SK-N-SH treated with all-trans-retinoic acid at 6 μM for 48 hours (cell line): ENCODE measurements at regions not wholly inside any gene's neighbourhood (a gene's known extent, or its start where the extent isn't known, plus 50 kb on each side); places are given as distances from the start of the nearest gene placed in this dataset.

Experiments used
- ARNTL ChIP-seq: fragments of 450-650 bp; formaldehyde crosslinking; IDR thresholded peaks from 2 replicates; pipeline ENCODE4 v1.5.0; 2020; ENCODE audit warnings: low read depth, mild to moderate bottlenecking, moderate library complexity, borderline replicate concordance
- GLIS3 ChIP-seq: fragments of 250-450 bp; sonication (Bioruptor Pico); IDR thresholded peaks from 2 replicates; pipeline ENCODE4 v1.5.0; 2020; ENCODE audit warnings: mild to moderate bottlenecking, moderate library complexity
- SNAI2 ChIP-seq: fragments of 250-450 bp; sonication (Bioruptor Pico); IDR thresholded peaks from 2 replicates; pipeline ENCODE4 v1.5.0; 2020; ENCODE audit warnings: mild to moderate bottlenecking, moderate library complexity
- ZFP3 ChIP-seq: fragments of 250-450 bp; sonication (Bioruptor Pico); IDR thresholded peaks from 2 replicates; pipeline ENCODE4 v1.5.0; 2020; ENCODE audit warnings: mild to moderate bottlenecking, moderate library complexity
- ZFP30 ChIP-seq: fragments of 450-650 bp; formaldehyde crosslinking; IDR thresholded peaks from 2 replicates; pipeline ENCODE4 v1.5.0; 2022; ENCODE audit warnings: mild to moderate bottlenecking, moderate library complexity
- ZNF565 ChIP-seq: fragments of 450-650 bp; formaldehyde crosslinking; conservative IDR thresholded peaks from 2 replicates; pipeline ENCODE4 v1.5.0; 2020; ENCODE audit warnings: low read depth, mild to moderate bottlenecking, moderate library complexity
- TF ChIP-seq, protein P1 (sequence below): fragments of 250-450 bp; sonication (Bioruptor Pico); IDR thresholded peaks from 2 replicates; pipeline ENCODE4 v1.8.0; 2020; ENCODE audit warnings: mild to moderate bottlenecking, moderate library complexity, borderline replicate concordance
- TF ChIP-seq, protein P2 (sequence below): fragments of 250-450 bp; sonication (Bioruptor Pico); IDR thresholded peaks from 2 replicates; pipeline ENCODE4 v1.5.1; 2021; ENCODE audit warnings: mild to moderate bottlenecking, moderate library complexity
- TF ChIP-seq, protein P3 (sequence below): fragments of 250-450 bp; sonication (Bioruptor Pico); IDR thresholded peaks from 2 replicates; pipeline ENCODE4 v1.8.0; 2021; ENCODE audit warnings: low read depth, mild to moderate bottlenecking, moderate library complexity, borderline replicate concordance
- TF ChIP-seq, protein P4 (sequence below): fragments of 250-450 bp; sonication (Bioruptor Pico); IDR thresholded peaks from 2 replicates; pipeline ENCODE4 v1.5.0; 2020; ENCODE audit warnings: mild to moderate bottlenecking, moderate library complexity

DNA sequence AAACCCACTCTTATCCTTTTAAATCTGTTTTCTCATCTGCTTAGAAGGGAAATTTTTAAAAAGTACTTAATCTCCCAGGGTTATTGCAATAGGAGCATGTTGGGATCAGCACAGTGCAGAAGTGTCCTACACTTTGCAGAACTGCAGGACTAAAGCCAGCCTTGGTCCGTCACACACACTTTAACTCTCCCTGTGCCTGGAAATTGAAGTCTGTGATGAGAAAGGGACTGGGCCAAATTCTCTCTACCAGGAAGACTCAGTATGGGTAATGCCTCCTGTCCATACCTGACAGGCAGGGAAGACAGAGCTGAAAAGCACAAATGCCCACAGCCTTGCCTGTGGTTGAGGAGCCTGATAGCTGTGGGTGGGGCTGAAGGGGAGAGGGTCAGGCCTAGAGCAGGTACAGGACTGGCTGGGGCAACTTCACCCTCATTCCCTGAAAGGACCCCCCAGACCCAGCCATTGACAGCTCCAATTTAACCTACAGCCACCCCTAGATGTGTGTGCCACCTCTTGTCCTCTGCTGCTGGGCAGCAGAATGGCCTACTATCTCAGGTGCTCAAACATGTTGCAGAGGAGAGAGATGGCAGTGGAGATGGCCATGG, 377.2 kb upstream of the KLHL29 start:
- TF ChIP-seq ZFP3 (CRISPR knock-in tag) (no peak), GLIS3 (CRISPR knock-in tag) (no peak), ZNF565 (CRISPR knock-in tag) (no peak), ARNTL (CRISPR knock-in tag) (no peak), ZFP30 (CRISPR knock-in tag) (no peak), SNAI2 (CRISPR knock-in tag) (no peak)
- TF ChIP-seq, protein P1, sequence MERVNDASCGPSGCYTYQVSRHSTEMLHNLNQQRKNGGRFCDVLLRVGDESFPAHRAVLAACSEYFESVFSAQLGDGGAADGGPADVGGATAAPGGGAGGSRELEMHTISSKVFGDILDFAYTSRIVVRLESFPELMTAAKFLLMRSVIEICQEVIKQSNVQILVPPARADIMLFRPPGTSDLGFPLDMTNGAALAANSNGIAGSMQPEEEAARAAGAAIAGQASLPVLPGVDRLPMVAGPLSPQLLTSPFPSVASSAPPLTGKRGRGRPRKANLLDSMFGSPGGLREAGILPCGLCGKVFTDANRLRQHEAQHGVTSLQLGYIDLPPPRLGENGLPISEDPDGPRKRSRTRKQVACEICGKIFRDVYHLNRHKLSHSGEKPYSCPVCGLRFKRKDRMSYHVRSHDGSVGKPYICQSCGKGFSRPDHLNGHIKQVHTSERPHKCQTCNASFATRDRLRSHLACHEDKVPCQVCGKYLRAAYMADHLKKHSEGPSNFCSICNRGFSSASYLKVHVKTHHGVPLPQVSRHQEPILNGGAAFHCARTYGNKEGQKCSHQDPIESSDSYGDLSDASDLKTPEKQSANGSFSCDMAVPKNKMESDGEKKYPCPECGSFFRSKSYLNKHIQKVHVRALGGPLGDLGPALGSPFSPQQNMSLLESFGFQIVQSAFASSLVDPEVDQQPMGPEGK (CRISPR knock-in tag) = no peak
- TF ChIP-seq, protein P2, sequence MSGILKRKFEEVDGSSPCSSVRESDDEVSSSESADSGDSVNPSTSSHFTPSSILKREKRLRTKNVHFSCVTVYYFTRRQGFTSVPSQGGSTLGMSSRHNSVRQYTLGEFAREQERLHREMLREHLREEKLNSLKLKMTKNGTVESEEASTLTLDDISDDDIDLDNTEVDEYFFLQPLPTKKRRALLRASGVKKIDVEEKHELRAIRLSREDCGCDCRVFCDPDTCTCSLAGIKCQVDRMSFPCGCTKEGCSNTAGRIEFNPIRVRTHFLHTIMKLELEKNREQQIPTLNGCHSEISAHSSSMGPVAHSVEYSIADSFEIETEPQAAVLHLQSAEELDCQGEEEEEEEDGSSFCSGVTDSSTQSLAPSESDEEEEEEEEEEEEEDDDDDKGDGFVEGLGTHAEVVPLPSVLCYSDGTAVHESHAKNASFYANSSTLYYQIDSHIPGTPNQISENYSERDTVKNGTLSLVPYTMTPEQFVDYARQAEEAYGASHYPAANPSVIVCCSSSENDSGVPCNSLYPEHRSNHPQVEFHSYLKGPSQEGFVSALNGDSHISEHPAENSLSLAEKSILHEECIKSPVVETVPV (CRISPR knock-in tag) = no peak
- TF ChIP-seq, protein P3, sequence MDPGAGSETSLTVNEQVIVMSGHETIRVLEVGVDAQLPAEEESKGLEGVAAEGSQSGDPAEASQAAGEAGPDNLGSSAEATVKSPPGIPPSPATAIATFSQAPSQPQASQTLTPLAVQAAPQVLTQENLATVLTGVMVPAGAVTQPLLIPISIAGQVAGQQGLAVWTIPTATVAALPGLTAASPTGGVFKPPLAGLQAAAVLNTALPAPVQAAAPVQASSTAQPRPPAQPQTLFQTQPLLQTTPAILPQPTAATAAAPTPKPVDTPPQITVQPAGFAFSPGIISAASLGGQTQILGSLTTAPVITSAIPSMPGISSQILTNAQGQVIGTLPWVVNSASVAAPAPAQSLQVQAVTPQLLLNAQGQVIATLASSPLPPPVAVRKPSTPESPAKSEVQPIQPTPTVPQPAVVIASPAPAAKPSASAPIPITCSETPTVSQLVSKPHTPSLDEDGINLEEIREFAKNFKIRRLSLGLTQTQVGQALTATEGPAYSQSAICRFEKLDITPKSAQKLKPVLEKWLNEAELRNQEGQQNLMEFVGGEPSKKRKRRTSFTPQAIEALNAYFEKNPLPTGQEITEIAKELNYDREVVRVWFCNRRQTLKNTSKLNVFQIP (CRISPR knock-in tag) = no peak
- TF ChIP-seq, protein P4, sequence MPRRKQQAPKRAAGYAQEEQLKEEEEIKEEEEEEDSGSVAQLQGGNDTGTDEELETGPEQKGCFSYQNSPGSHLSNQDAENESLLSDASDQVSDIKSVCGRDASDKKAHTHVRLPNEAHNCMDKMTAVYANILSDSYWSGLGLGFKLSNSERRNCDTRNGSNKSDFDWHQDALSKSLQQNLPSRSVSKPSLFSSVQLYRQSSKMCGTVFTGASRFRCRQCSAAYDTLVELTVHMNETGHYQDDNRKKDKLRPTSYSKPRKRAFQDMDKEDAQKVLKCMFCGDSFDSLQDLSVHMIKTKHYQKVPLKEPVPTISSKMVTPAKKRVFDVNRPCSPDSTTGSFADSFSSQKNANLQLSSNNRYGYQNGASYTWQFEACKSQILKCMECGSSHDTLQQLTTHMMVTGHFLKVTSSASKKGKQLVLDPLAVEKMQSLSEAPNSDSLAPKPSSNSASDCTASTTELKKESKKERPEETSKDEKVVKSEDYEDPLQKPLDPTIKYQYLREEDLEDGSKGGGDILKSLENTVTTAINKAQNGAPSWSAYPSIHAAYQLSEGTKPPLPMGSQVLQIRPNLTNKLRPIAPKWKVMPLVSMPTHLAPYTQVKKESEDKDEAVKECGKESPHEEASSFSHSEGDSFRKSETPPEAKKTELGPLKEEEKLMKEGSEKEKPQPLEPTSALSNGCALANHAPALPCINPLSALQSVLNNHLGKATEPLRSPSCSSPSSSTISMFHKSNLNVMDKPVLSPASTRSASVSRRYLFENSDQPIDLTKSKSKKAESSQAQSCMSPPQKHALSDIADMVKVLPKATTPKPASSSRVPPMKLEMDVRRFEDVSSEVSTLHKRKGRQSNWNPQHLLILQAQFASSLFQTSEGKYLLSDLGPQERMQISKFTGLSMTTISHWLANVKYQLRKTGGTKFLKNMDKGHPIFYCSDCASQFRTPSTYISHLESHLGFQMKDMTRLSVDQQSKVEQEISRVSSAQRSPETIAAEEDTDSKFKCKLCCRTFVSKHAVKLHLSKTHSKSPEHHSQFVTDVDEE (CRISPR knock-in tag) = no peak
